Spleen (tissue), 11 donors: ENCODE measurements at regions not wholly inside any gene's neighbourhood (a gene's known extent, or its start where the extent isn't known, plus 50 kb on each side); places are given as distances from the start of the nearest gene placed in this dataset.
"Not testable (repeated sequence)": the region's sequence is repeated elsewhere in the genome, so short reads cannot be mapped to it uniquely, and the experiment has no call there.

Experiments used
- DNase-seq: peaks from one replicate; pipeline ENCODE4 v3.0.0-alpha.2; 2020
- H3K27ac ChIP-seq, 8 donors: fragments of 200-600 bp; sonication (generic) in 7 of 8; 1 replicate in 4 of 8; 2 replicates in 4 of 8; pipeline versions ENCODE4 v1.5.0 to v1.8.0; 2016 to 2021; ENCODE audit warnings: inconsistent platforms in 4 of 8, mild to moderate bottlenecking in 4 of 8, moderate library complexity in 1 of 8
- H3K27me3 ChIP-seq, 7 donors: fragments of 200-600 bp; sonication (generic) in 6 of 7; replicated peaks in 1 of 7; 1 replicate in 4 of 7; 2 replicates in 3 of 7; pipeline versions ENCODE4 v1.5.0 to v1.8.0; 2016 to 2021; ENCODE audit warnings: inconsistent platforms in 3 of 7, mild to moderate bottlenecking in 1 of 7
- H3K36me3 ChIP-seq, 6 donors: fragments of 200-600 bp; sonication (generic) in 5 of 6; 1 replicate in 4 of 6; 2 replicates in 2 of 6; pipeline versions ENCODE4 v1.5.0 to v1.8.0; 2016 to 2021; ENCODE audit warnings: inconsistent platforms in 2 of 6
- H3K4me1 ChIP-seq, 6 donors: fragments of 200-600 bp; sonication (generic) in 5 of 6; 1 replicate in 3 of 6; 2 replicates in 3 of 6; pipeline versions ENCODE4 v1.5.0 to v1.8.0; 2016 to 2021; ENCODE audit warnings: inconsistent platforms in 3 of 6
- H3K4me3 ChIP-seq, 8 donors: fragments of 200-600 bp; sonication (generic) in 7 of 8; 1 replicate in 4 of 8; 2 replicates in 4 of 8; pipeline versions ENCODE4 v1.5.0 to v1.8.0; 2016 to 2021; ENCODE audit warnings: inconsistent platforms in 4 of 8, mild to moderate bottlenecking in 4 of 8, moderate library complexity in 2 of 8
- H3K9me3 ChIP-seq, 8 donors: fragments of 200-600 bp; sonication (generic) in 7 of 8; 1 replicate in 4 of 8; 2 replicates in 4 of 8; pipeline versions ENCODE4 v1.5.0 to v1.8.0; 2016 to 2021; ENCODE audit warnings: inconsistent platforms in 4 of 8
- WGBS, 5 donors: extraction: QIAGEN DNeasy Blood & Tissue Kit in 3 of 5; methylation state at CpG; one replicate each; pipeline versions ENCODE4 v1.1.5 to v1.1.7; 2013 to 2018; 5-methylcytosine and 5-hydroxymethylcytosine counted together
- intact Hi-C: fragments of 100-400 bp; cut with DNase I; formaldehyde crosslinking; loops from one replicate; pipeline ENCODE4 v1.15.0; 2023; ENCODE audit warnings: low total_unique reads
- microRNA-seq, 3 donors: library from miRNA; unstranded; fragments of <30 nt; microRNA quantifications; one replicate each; pipeline versions ENCODE4 to v1.1.0, GENCODE V29; 2019 to 2020
- small RNA-seq, 4 donors: library from RNA; depleted of rRNA; stranded (forward); fragments of <200 nt; gene quantifications; one replicate each; pipeline ENCODE3, GENCODE V24; 2016
- donor health status: healthy with polysubstance abuse.
- donor health status: DM: no; HTN: no; CAD: no; lungs with moderate emphysema.
- donor health status: DM: no; HTN: no; CAD: no.
- donor health status: Bipolar disorder and iron deficiency.
- donor health status: healthy.
- donor health status: DM: no; HTN: no; CAD: no.
- donor health status: DM: yes; HTN: yes; CAD: no.

- H3K27me3 ChIP-seq, intact Hi-C loops: not testable (repeated sequence)
- WGBS, 5 donors, result 88 to 100% methylated on average over 1 of the region's 1 CpG; no CpG with 5 or more reads in 3 of the 5 donors
Observed at GRCh38 chr15:22002711-22003110, 77.6 kb upstream of the OR4M2 start.

GRCh38 chr15:21989117-21989516 is 91.2 kb upstream of the OR4M2 start:
- WGBS, 5 donors, result no CpG with 5 or more reads among the region's 1 CpG
- H3K36me3 ChIP-seq, H3K9me3 ChIP-seq, H3K27me3 ChIP-seq, DNase-seq, H3K4me1 ChIP-seq, H3K4me3 ChIP-seq, H3K27ac ChIP-seq, intact Hi-C loops: not testable (repeated sequence)

More at GRCh38 chr15:22002711-22003110, 77.6 kb upstream of the OR4M2 start:
- not testable (repeated sequence) for H3K4me1 ChIP-seq, DNase-seq, H3K27ac ChIP-seq, H3K9me3 ChIP-seq, H3K36me3 ChIP-seq, H3K4me3 ChIP-seq

- H3K9me3 ChIP-seq, H3K4me3 ChIP-seq, H3K36me3 ChIP-seq, H3K27me3 ChIP-seq, DNase-seq, H3K27ac ChIP-seq, H3K4me1 ChIP-seq, intact Hi-C loops: not testable (repeated sequence)
- no CpG with 5 or more reads among the region's 3 CpGs for WGBS, 5 donors
Observed at GRCh38 chr15:21983820-21984219, 96.5 kb upstream of the OR4M2 start.

- H3K4me1 ChIP-seq, intact Hi-C loops, H3K27ac ChIP-seq, H3K27me3 ChIP-seq, H3K36me3 ChIP-seq, H3K9me3 ChIP-seq, H3K4me3 ChIP-seq, DNase-seq: not testable (repeated sequence)
- WGBS, 5 donors, result no CpG with 5 or more reads among the region's 2 CpGs
Observed at GRCh38 chr15:21979960-21980359, 100.4 kb upstream of the OR4M2 start.

GRCh38 chr15:21953713-21954112 is 76.2 kb upstream of the POTEB start:
- intact Hi-C loops, H3K27me3 ChIP-seq, H3K9me3 ChIP-seq, H3K4me1 ChIP-seq, H3K4me3 ChIP-seq, H3K36me3 ChIP-seq, H3K27ac ChIP-seq: not testable (repeated sequence)
- WGBS, 5 donors, result 91 to 94% (median 93%) methylated on average over 3 to 10 of the region's 17 CpGs
- peak; percentile 11 for DNase-seq

- DNase-seq, H3K27ac ChIP-seq, H3K4me3 ChIP-seq, H3K36me3 ChIP-seq, intact Hi-C loops, H3K4me1 ChIP-seq, H3K27me3 ChIP-seq, H3K9me3 ChIP-seq: not testable (repeated sequence)
- no CpG with 5 or more reads among the region's 2 CpGs for WGBS, 5 donors
Observed at GRCh38 chr15:21940302-21940701, 62.8 kb upstream of the POTEB start.

Small RNAs in the stretch of these regions (microRNA-seq; reads per million reads assigned to microRNA genes)
- gene MIR5701-3, result 0 reads per million in 3 donors

Small RNAs in the stretch of these regions (small RNA-seq; reads per million reads assigned to genes)
- gene MIR5701-3, result 0 reads per million in 4 donors
